ENCODE measurements at regions not wholly inside any gene's neighbourhood (a gene's known extent, or its start where the extent isn't known, plus 50 kb on each side); places are given as distances from the start of the nearest gene placed in this dataset.

GRCh38 chr1:198443365-198444233 lies 96.9 kb downstream of the ATP6V1G3 start:
- no peak overlapping the region for H3K4me3 ChIP-seq (ENCODE audit: low read depth, low read length)
- no peak for TF ChIP-seq CTCF (conservative IDR thresholded peaks at IDR 0.05; ENCODE audit: low read depth, low read length)
- peak; percentile 90 for DNase-seq (ENCODE audit: low read depth)

DNA sequence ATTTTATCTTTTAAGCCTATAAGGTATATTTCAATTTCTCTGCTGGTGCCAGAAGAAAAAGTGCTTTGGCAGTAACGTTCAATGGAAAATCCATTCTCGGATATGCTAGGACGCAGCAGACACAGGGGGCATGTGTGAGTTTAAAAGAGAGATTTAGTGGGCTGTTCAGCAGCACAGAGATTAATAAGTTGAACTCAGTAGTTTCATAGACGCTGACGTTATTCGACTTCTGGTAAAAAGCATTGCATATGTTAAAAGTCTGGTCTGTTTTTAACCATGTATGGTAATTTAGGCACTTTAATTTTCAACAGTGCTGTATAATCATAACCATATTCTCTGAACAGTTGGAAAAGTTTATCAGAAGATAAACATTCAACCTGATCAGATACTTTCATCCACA lies 99.6 kb downstream of the ATP6V1G3 start:
- TF ChIP-seq CTCF (conservative IDR thresholded peaks at IDR 0.05; ENCODE audit: low read depth, low read length) = no peak
- DNase-seq (ENCODE audit: low read depth) = no peak
- H3K4me3 ChIP-seq (ENCODE audit: low read depth, low read length) = no peak overlapping the region

DNA sequence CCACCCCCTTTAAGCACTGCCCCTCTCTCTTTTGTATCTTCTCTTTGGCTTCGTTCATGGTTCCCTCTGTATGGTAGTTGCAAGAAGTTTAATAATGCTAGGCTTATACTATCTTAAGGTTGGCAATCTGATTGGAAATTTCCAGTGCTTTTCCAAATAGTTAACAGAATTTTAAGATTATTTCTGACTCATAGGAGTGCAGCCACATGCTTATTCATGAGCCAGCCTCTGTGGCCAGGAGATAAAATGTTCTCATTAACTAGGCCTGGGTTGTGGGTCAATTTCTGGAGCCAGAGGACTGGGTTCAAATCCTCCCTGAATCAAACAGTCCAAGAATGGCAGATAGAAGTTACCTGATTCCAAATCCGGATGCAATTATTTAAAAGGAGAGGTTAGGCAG lies 103.1 kb downstream of the ATP6V1G3 start:
- no peak overlapping the region for H3K4me3 ChIP-seq (ENCODE audit: low read depth, low read length)
- no peak for TF ChIP-seq CTCF (conservative IDR thresholded peaks at IDR 0.05; ENCODE audit: low read depth, low read length)
- peak; percentile 19 for DNase-seq (ENCODE audit: low read depth)

GRCh38 chr1:198436276-198436675 lies 104.2 kb downstream of the ATP6V1G3 start:
- no peak for TF ChIP-seq CTCF (conservative IDR thresholded peaks at IDR 0.05; ENCODE audit: low read depth, low read length)
- no peak overlapping the region for H3K4me3 ChIP-seq (ENCODE audit: low read depth, low read length)
- DNase-seq (ENCODE audit: low read depth) = no peak

GRCh38 chr1:198435056-198435455 lies 105.4 kb downstream of the ATP6V1G3 start:
- DNase-seq (ENCODE audit: low read depth) = no peak
- no peak for TF ChIP-seq CTCF (conservative IDR thresholded peaks at IDR 0.05; ENCODE audit: low read depth, low read length)
- no peak overlapping the region for H3K4me3 ChIP-seq (ENCODE audit: low read depth, low read length)

DNA sequence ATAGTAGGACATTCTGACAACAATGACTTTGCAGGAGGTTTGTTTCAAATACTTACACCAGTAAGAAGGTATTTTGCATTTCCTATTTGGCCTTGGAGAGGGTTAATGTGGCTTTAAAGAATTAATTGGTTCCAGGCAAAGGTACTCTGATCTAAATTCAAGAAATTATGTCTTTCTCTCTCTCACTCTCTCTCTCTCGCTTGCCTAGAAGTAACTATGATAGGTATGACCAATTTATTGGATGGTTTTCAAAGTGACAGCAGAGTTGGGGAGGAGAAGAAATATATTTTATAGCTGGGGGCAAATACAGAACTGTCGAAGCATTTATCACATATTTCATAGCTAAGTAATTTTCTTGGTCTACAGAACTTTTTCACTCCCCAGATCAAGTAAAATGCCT lies 116.0 kb downstream of the ATP6V1G3 start:
- no peak overlapping the region for H3K4me3 ChIP-seq (ENCODE audit: low read depth, low read length)
- TF ChIP-seq CTCF (conservative IDR thresholded peaks at IDR 0.05; ENCODE audit: low read depth, low read length) = no peak
- DNase-seq (ENCODE audit: low read depth) = no peak

- no peak for TF ChIP-seq CTCF (conservative IDR thresholded peaks at IDR 0.05; ENCODE audit: low read depth, low read length)
- DNase-seq (ENCODE audit: low read depth) = no peak
- no peak overlapping the region for H3K4me3 ChIP-seq (ENCODE audit: low read depth, low read length)
Measured at GRCh38 chr1:198423673-198424072, 116.8 kb downstream of the ATP6V1G3 start.

All from choroid plexus epithelial cell (primary cell).